ENCODE measurements at regions not wholly inside any gene's neighbourhood (a gene's known extent, or its start where the extent isn't known, plus 50 kb on each side); places are given as distances from the start of the nearest gene placed in this dataset.

- H3K27ac Mint-ChIP-seq, result no peak overlapping the region
- H3K27me3 Mint-ChIP-seq, result no peaks in the 10 kb centered on the region
- no peak for ATAC-seq (replicated peaks)
- DNase-seq, result no peak
- no peaks in the 10 kb centered on the region for H3K36me3 Mint-ChIP-seq
- peaks cover 15 to 24% of the 10 kb centered on the region in 2 donors for H3K4me1 Mint-ChIP-seq
- peaks cover 0 to 2% of the 10 kb centered on the region in 2 donors for H3K9me3 Mint-ChIP-seq
- H3K4me3 Mint-ChIP-seq, result no peak overlapping the region
These were observed 220.0 kb upstream of the GRIP1 start for GRCh38 chr12:66898700-66899469.

GRCh38 chr12:66899588-66899987 is 220.7 kb upstream of the GRIP1 start:
- Mint-ChIP-seq H3K36me3 (no peaks in the 10 kb centered on the region), H3K4me1 (peaks cover 15 to 24% of the 10 kb centered on the region in 2 donors), H3K27ac (no peak overlapping the region), H3K27me3 (no peaks in the 10 kb centered on the region), H3K4me3 (no peak overlapping the region), H3K9me3 (peaks cover 0 to 2% of the 10 kb centered on the region in 2 donors)
- ATAC-seq (replicated peaks) (peak; percentile 46 to 58), DNase-seq (no peak)

GRCh38 chr12:66900616-66901015 is 221.7 kb upstream of the GRIP1 start:
- Mint-ChIP-seq H3K9me3 (no peaks in the 10 kb centered on the region), H3K36me3 (no peaks in the 10 kb centered on the region), H3K27me3 (no peaks in the 10 kb centered on the region), H3K4me1 (peaks cover 15 to 24% of the 10 kb centered on the region in 2 donors), H3K4me3 (no peak overlapping the region), H3K27ac (peak overlapping the region; percentile 43)
- DNase-seq, result no peak
- no peak for ATAC-seq (replicated peaks)

- peaks cover 13 to 24% of the 10 kb centered on the region in 2 donors for H3K4me1 Mint-ChIP-seq
- H3K27ac Mint-ChIP-seq, result peak overlapping the region; percentile 83
- H3K9me3 Mint-ChIP-seq, result no peaks in the 10 kb centered on the region
- H3K27me3 Mint-ChIP-seq, result no peaks in the 10 kb centered on the region
- peak; percentile 96 to 97 for ATAC-seq (replicated peaks)
- no peaks in the 10 kb centered on the region for H3K36me3 Mint-ChIP-seq
- peak; percentile 4 for DNase-seq
- peak overlapping the region in 1 of 2 donors; percentile 7 for H3K4me3 Mint-ChIP-seq
These were observed 222.5 kb upstream of the GRIP1 start for GRCh38 chr12:66901138-66901932.

- H3K27ac Mint-ChIP-seq, result no peak overlapping the region
- no peaks in the 10 kb centered on the region for H3K36me3 Mint-ChIP-seq
These were observed 223.1 kb upstream of the GRIP1 start for GRCh38 chr12:66902020-66902419.

GRCh38 chr12:66903782-66904396 is 225.0 kb upstream of the GRIP1 start:
- no peak overlapping the region for H3K4me3 Mint-ChIP-seq
- H3K4me1 Mint-ChIP-seq, result peaks cover 13 to 24% of the 10 kb centered on the region in 2 donors
- H3K9me3 Mint-ChIP-seq, result no peaks in the 10 kb centered on the region
- ATAC-seq (replicated peaks) (no peak), DNase-seq (no peak)
- no peaks in the 10 kb centered on the region for H3K27me3 Mint-ChIP-seq
- H3K36me3 Mint-ChIP-seq, result no peaks in the 10 kb centered on the region
- no peak overlapping the region for H3K27ac Mint-ChIP-seq

More at GRCh38 chr12:66902020-66902419, 223.1 kb upstream of the GRIP1 start:
- DNase-seq, result no peak
- H3K4me3 Mint-ChIP-seq, result no peak overlapping the region
- peaks cover 13 to 24% of the 10 kb centered on the region in 2 donors for H3K4me1 Mint-ChIP-seq
- no peak for ATAC-seq (replicated peaks)
- H3K9me3 Mint-ChIP-seq, result no peaks in the 10 kb centered on the region
- H3K27me3 Mint-ChIP-seq, result no peaks in the 10 kb centered on the region

- H3K4me3 Mint-ChIP-seq, result no peak overlapping the region
- DNase-seq (no peak), ATAC-seq (replicated peaks) (no peak)
- H3K4me1 Mint-ChIP-seq, result peaks cover 7 to 17% of the 10 kb centered on the region in 2 donors
- H3K36me3 Mint-ChIP-seq, result no peaks in the 10 kb centered on the region
- H3K9me3 Mint-ChIP-seq, result no peaks in the 10 kb centered on the region
- H3K27me3 Mint-ChIP-seq, result no peaks in the 10 kb centered on the region
- H3K27ac Mint-ChIP-seq, result no peak overlapping the region
These were observed 226.3 kb upstream of the GRIP1 start for GRCh38 chr12:66905201-66905600.

GRCh38 chr12:66910366-66910974 is 231.6 kb upstream of the GRIP1 start:
- no peak for ATAC-seq (replicated peaks)
- Mint-ChIP-seq H3K27ac (no peak overlapping the region), H3K36me3 (no peaks in the 10 kb centered on the region), H3K4me1 (no peaks in the 10 kb centered on the region), H3K9me3 (no peaks in the 10 kb centered on the region), H3K27me3 (no peaks in the 10 kb centered on the region), H3K4me3 (no peak overlapping the region)
- no peak for DNase-seq

- DNase-seq, result no peak
- Mint-ChIP-seq H3K27ac (no peak overlapping the region), H3K36me3 (peaks cover 0 to 1% of the 10 kb centered on the region in 2 donors)
These were observed 236.5 kb upstream of the GRIP1 start for GRCh38 chr12:66915306-66915904.

GRCh38 chr12:66916189-66916588 is 237.3 kb upstream of the GRIP1 start:
- Mint-ChIP-seq H3K36me3 (peaks cover 0 to 1% of the 10 kb centered on the region in 2 donors), H3K9me3 (no peaks in the 10 kb centered on the region), H3K27ac (no peak overlapping the region), H3K4me1 (no peaks in the 10 kb centered on the region), H3K27me3 (no peaks in the 10 kb centered on the region), H3K4me3 (no peak overlapping the region)
- no peak for DNase-seq
- no peak for ATAC-seq (replicated peaks)

More at GRCh38 chr12:66915306-66915904, 236.5 kb upstream of the GRIP1 start:
- Mint-ChIP-seq H3K4me3 (no peak overlapping the region), H3K27me3 (no peaks in the 10 kb centered on the region), H3K4me1 (no peaks in the 10 kb centered on the region), H3K9me3 (no peaks in the 10 kb centered on the region)
- ATAC-seq (replicated peaks), result no peak

GRCh38 chr12:66919466-66919865 is 240.6 kb upstream of the GRIP1 start:
- no peaks in the 10 kb centered on the region for H3K9me3 Mint-ChIP-seq
- no peaks in the 10 kb centered on the region for H3K27me3 Mint-ChIP-seq
- peaks cover 0 to 1% of the 10 kb centered on the region in 2 donors for H3K36me3 Mint-ChIP-seq
- H3K4me1 Mint-ChIP-seq, result no peaks in the 10 kb centered on the region
- no peak overlapping the region for H3K27ac Mint-ChIP-seq
- no peak overlapping the region for H3K4me3 Mint-ChIP-seq
- no peak for ATAC-seq (replicated peaks)
- DNase-seq, result no peak

- no peak for ATAC-seq (replicated peaks)
- no peaks in the 10 kb centered on the region for H3K9me3 Mint-ChIP-seq
- no peak overlapping the region for H3K4me3 Mint-ChIP-seq
- H3K27ac Mint-ChIP-seq, result no peak overlapping the region
- no peaks in the 10 kb centered on the region for H3K27me3 Mint-ChIP-seq
- H3K4me1 Mint-ChIP-seq, result no peaks in the 10 kb centered on the region
- no peak for DNase-seq
- H3K36me3 Mint-ChIP-seq, result peaks cover 0 to 1% of the 10 kb centered on the region in 2 donors
These were observed 241.3 kb upstream of the GRIP1 start for GRCh38 chr12:66920205-66920604.

- no peaks in the 10 kb centered on the region for H3K4me1 Mint-ChIP-seq
- no peak overlapping the region for H3K27ac Mint-ChIP-seq
- ATAC-seq (replicated peaks) (no peak), DNase-seq (no peak)
- H3K27me3 Mint-ChIP-seq, result no peaks in the 10 kb centered on the region
- no peaks in the 10 kb centered on the region for H3K9me3 Mint-ChIP-seq
- peaks cover 0 to 1% of the 10 kb centered on the region in 2 donors for H3K36me3 Mint-ChIP-seq
- H3K4me3 Mint-ChIP-seq, result no peak overlapping the region
These were observed 242.3 kb upstream of the GRIP1 start for GRCh38 chr12:66921151-66921550.

- Mint-ChIP-seq H3K9me3 (no peaks in the 10 kb centered on the region), H3K36me3 (no peaks in the 10 kb centered on the region), H3K27ac (no peak overlapping the region), H3K4me3 (no peak overlapping the region), H3K4me1 (peaks cover 6 to 9% of the 10 kb centered on the region in 2 donors), H3K27me3 (no peaks in the 10 kb centered on the region)
- no peak for DNase-seq
- no peak for ATAC-seq (replicated peaks)
These were observed 246.2 kb upstream of the GRIP1 start for GRCh38 chr12:66925083-66925482.

All from stimulated activated naive B cell treated with anti-CD40 and anti-IgM and Interleukin-4, amounts not matched to agents 10 μg/mL and 1 μg/mL and 100 μg/mL, for 72 hours (primary cell).